ENCODE measurements at regions not wholly inside any gene's neighbourhood (a gene's known extent, or its start where the extent isn't known, plus 50 kb on each side); places are given as distances from the start of the nearest gene placed in this dataset.
A peak's percentile ranks its signal among the peaks of the same experiment; 100 is the strongest.
"Not testable (repeated sequence)": the region's sequence is repeated elsewhere in the genome, so short reads cannot be mapped to it uniquely, and the experiment has no call there.

DNA sequence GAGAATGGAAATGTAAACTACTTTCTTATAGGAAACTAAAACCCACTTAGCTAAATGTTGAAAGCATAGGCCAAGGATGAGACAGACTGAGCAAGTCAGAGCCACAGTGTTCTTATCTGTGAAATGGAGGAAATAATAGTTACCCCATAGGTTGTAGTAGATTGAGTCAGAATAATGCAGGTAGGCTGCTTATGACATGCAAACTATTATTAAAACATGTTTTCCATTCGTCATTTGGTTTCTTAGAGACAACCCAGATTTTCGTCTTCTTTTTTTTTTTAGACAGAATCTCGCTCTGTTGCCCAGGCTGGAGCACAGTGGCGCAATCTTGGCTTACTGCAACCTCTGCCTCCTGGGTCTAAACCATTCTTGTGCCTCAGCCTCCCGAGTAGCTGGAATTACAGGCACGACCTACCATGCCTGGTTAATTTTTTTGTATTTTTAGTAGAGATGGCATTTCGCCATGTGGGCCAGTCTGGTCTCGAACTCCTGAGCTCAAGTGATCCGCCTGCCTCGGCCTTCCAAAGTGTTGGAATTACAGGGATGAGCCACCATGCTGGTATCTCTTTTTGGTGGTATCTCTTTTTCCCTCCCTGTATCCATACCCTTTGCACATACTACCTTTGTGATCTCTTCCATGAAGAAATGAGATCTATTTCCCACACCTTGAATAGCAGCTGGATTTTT is 196.5 kb upstream of the ZNF217 start:
- no peak for FAIRE-seq

DNA sequence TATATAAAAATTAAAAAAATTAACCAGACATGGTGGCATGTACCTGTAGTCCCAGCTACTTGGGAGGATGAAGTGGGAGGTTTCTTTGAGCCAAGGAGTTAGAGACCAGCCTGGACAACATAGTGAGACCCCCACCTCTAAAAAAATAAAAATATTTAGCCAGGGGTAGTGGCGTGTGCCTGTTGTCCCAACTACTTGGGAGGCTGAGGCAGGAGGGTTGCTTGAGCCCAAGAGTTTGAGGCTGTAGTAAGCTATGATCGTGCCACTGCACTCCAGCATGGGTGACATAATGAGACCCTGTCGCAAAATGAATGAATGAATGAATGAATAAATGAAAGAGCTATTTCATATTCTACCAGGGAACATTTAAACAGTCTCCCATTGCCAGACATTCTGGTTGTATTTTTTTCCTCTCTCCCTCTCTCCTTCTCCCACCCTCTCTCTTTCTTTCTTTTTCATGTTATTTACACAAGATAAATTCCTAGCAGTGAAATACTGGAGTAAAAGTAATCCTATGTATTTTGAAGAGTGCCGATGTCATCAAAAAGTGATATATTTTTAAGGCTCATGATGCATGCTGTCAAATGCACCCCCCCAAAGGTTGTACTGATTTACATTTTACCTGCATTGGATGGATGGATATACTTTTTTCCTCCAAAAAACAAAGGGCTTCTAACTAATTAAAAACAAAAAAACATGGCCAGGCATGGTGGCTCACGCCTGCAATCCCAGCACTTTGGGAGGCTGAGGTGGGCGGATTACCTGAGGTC is 194.8 kb upstream of the ZNF217 start:
- FAIRE-seq, result no peak

- peak; percentile 8 for FAIRE-seq
Observed at GRCh38 chr20:53787491-53787931, 193.9 kb upstream of the ZNF217 start.

DNA sequence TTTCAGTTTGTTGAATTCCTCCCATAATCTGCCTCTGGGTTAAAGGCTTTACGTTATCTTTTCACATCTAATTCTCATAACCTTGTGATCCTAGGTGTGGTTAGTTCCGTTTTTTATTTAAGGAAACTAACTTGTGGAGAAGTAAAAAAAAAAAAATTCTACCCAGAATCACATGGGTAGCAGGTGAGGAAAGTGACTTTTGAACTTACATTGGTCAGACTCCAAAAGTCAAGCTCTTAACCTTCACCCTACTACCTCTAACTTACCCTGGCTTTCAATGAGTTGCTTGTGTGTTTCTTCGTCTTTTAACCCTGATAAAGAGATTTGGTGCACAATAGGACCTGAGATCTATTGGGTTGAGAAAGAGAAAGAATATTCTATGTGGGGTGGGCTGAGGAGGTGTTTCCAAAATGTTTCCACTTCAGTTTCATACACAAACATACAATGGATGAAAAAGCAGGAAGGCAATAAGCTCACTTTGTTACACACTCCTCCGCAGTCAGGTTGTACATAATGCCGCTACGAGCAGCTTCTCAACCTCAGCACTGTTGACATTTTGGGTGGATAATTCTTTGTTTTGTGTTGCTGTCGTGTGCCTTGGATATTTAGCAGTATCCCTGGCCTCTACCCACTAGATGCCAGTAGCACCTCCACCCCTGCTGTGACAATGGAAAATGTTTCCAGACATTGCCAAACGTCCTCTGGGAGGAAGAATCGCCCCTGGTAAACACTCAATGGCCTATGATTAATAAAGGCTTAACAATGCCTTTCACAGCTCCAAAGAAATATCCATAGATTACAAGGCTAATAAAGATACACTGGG is 193.0 kb upstream of the ZNF217 start:
- peak; percentile 99 for FAIRE-seq

GRCh38 chr20:53786071-53786444 is 192.4 kb upstream of the ZNF217 start:
- no peak for FAIRE-seq

DNA sequence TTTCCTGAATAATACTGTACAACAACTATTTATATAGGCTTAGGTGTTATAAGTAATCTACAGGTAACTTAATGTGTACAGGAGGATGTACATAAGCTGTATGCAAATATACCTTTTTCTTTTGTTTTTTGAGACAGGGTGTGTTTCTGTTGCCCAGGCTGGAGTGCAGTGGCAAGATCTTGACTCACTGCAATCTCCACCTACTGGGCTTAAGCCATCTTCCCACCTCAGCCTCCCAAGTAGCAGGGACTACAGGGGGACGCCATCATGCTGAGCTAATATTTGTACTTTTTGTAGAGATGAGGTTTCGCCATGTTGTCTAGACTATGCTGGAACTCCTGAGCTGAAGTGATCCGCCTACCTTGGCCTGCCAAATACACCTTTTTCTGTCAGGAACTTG is 191.7 kb upstream of the ZNF217 start:
- FAIRE-seq, result no peak

- FAIRE-seq, result peak; percentile 15
Observed at GRCh38 chr20:53783768-53784167, 190.1 kb upstream of the ZNF217 start.

- FAIRE-seq, result no peak
Observed at GRCh38 chr20:53782612-53783246, 189.1 kb upstream of the ZNF217 start.

DNA sequence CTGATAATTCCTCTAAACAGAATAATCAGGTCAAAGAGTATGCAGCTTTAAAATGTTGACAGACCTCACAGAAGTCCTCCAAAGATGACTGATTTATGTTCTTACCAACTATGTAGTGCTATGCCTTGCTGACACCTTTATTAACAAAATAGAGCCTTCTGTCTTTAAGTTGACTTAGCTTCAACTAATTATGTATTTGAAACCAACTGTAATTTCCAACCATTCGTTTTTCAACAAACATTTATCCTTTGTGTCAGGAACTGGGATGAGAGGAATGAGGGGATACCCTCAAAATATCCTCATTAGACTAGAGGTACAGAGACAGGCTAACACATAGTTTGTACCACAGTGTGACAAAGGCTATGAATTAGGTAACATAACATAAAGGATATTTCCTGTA is 186.2 kb upstream of the ZNF217 start:
- peak; percentile 95 for FAIRE-seq

DNA sequence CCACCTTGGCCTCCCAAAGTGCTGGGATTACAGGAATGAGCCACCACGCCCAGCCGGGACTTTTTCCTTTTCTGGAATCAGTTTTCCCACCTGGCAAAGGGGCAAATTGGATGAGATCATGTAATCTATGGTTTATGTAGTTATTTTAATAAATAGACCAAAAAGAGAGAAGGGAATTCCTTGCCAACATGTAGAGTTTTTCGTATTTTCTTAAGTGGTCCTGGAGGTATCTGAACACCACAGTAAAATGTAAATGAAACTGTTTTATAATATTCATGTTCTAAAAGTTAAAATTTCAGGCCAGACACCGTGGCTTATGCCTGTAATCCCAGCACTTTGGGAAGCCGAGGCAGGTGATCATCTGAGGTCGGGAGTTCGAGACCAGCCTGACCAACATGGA is 185.1 kb upstream of the ZNF217 start:
- no peak for FAIRE-seq

GRCh38 chr20:53778041-53778516 is 184.4 kb upstream of the ZNF217 start:
- FAIRE-seq, result no peak

- FAIRE-seq, result not testable (repeated sequence)
Observed at GRCh38 chr20:53777402-53777801, 183.8 kb upstream of the ZNF217 start.

GRCh38 chr20:53776858-53777257 is 183.2 kb upstream of the ZNF217 start:
- no peak for FAIRE-seq

DNA sequence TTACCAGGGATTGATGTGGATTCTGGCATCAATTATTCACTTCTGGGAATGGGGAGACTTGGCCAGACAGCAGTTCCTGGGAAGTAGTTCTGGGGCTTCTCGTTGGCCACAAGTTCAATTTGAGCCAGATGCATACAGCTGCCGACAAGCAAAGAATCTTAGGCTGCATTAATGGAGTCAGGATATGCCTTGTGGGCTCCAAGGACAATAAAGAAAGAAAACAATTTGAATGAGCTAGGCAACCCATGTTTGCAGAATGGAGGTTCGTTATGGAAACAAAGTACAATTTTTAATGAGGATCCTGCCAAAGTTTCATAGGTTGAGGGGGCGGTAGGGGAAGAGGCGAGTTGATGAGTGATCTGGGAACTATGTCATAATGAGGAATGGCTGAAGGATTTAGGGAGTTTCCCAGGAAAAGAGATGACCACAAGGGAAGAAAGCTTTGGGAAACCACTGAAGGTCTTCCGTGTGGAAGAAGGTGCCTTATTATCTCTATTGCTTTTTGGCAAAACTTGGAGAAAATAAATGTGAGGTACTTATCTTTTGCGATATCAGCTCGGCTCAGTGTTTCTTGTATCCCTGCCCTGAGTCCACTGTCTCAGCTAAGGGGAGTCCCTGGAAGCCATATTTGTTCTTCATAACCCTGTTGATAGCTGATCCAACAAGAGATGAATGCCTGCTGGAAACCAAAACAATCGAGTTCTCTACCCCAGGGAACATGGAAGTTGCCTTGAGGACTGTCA is 181.0 kb upstream of the ZNF217 start:
- peak; percentile 97 for FAIRE-seq

DNA sequence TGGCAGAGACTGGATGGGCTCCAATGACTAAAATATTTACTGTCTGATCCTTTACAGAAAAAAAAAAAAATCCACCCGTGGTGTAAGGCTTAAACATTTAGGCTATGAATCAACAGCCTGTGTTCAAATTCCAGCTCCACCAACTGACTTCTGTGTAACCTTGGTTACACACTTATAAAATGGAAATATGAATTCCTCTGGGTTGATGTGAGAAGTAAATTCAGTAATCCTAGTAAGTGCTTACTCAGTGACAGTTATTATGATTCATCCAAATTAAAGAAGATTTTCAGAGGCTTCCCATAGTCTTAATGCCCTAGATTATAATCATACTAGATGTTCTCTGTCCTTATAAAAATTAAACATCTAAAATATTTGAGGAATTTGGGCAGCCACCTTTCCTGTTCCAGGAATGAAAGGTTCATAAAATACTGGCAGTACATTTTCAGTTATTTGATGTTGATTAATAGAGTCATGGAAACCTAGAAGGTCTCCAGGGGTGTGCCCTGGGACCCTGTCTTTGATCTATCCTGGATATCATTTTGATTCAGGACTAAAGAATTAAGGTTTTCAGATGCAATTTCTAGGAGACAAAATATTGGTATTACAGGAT is 180.3 kb upstream of the ZNF217 start:
- no peak for FAIRE-seq

DNA sequence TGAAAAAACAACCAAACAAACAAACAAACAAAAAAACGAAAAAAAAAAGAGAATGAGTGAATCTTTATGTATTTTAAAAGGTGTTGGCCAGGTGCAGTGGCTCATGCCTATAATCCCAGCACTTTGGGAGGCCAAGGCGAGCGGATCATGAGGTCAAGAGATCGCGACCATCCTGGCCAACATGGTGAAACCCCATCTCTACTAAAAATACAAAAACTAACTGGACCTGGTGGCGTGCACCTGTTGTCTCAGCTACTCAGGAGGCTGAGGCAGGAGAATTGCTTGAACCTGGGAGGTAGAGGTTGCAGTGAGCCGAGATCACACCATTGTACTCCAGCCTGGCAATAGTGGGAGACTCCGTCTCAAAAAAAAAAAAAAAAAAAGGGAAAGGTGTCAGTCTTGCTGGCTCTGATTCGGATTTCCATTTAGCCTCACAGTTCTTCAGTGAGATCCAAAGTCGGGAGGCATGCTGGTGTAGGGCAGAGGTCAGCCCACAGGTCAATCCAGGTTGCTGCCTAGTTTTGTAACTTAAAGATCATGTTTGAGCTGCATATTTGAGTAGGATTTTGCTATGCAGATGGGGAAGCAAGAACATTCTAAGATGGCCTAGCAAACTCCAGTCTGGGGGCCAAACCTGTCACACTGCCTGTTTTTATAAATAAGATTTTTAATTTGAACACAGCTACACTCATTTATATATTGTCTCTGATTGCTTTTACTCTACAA is 179.6 kb upstream of the ZNF217 start:
- FAIRE-seq, result not testable (repeated sequence)

DNA sequence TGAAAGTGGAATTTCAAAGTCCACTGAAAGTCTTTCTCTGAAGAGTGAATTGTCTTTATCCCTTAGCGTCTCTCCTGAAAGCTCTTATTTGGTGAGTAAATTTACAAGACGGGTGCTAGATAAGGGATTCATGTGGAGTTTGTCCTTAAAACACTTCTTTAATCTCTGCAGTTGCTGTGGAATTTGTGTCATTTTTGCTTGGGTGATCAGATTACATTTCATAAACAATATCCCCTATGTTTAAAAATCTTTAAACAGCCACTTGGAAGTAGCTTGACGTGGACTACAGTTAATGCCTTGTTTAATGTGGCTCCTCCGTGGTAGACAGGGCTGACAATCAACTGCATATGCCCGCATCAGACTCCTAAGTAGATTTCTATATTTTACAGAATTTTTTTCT is 175.4 kb upstream of the ZNF217 start:
- no peak for FAIRE-seq

- FAIRE-seq, result peak; percentile 98
Observed at GRCh38 chr20:53768329-53768728, 174.7 kb upstream of the ZNF217 start.

DNA sequence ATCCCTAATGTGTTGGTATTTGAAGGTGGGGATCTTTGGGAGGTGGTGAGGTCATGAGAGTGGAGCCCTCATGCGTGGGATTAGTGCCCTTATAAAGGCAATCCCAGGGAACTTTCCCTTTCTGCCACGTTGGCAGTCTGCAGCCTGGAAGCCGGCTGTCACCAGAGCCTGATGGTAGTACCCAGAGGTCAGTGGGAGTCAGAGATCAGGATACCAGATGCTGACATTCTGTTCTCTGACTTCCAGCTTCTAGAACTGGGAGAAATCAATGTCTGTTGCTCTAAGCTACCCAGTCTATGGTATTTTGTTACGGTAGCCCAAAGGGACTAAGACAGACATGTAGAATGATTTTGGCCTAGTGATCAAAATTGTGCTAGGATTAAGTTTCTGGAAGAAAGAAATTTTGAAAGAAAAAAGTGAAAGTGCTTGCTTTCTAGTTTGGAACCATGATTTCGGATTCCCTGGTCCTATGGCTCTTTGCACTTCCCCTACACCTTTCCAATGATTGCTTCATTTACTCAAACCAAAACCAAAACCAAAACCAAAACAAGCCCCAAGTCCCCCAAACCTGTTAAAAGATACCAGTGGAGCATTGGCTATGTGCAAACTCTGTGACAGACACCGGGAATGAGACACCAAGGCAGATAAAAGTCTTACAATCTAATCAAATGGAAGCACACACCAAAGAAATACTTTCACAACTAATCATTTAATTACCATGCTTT is 173.7 kb upstream of the ZNF217 start:
- FAIRE-seq, result no peak

GRCh38 chr20:53764415-53764800 is 170.8 kb upstream of the ZNF217 start:
- FAIRE-seq, result no peak

All from G401.6 (cell line).